GM12878 (cell line): ENCODE measurements at regions not wholly inside any gene's neighbourhood (a gene's known extent, or its start where the extent isn't known, plus 50 kb on each side); places are given as distances from the start of the nearest gene placed in this dataset.

Experiments used
- ATAC-seq: fragments of 200-7000 bp; cut with Tn5 transposase; 3 replicates; pipeline ENCODE4 v1.9.1; 2020; ENCODE audit warnings: mild to moderate bottlenecking, moderate library complexity
- BruUV-seq: library from RNA; stranded (reverse); fragments of 400-500 nt; replicated peaks from 2 replicates; lab custom pipeline; 2021; lab: Mats Ljungman, UMichigan
- CTCF ChIA-PET: fragments of 300-600 bp; sonication (Branson Sonifier 250); formaldehyde crosslinking; extraction: SDS; loops from one replicate; lab custom pipeline; 2021; ENCODE audit warnings: inconsistent platforms; lab: Yijun Ruan, JAX
- POLR2A ChIA-PET: fragments of 350-600 bp; formaldehyde crosslinking; extraction: SDS; loops from one replicate; lab custom pipeline; 2021; ENCODE audit warnings: inconsistent platforms; lab: Charles Lee
- RAD21 ChIA-PET: fragments of 300-600 bp; sonication (Branson Sonifier 250); formaldehyde crosslinking; loops from one replicate; lab custom pipeline; 2023; ENCODE audit warnings: antibody characterized with exemption; ENCODE audit not compliant: unreplicated experiment; lab: Charles Lee
- SMC1A ChIA-PET: fragments of 300-600 bp; sonication (Branson Sonifier 250); formaldehyde crosslinking; loops from one replicate; lab custom pipeline; 2023; ENCODE audit not compliant: unreplicated experiment, uncharacterized antibody; lab: Charles Lee
- DNase-seq: peaks from one replicate; pipeline ENCODE4 v3.0.0-alpha.2; 2011; ENCODE audit warnings: low read depth, low spot score
- FAIRE-seq: peaks from 3 replicates; lab custom pipeline; 2011; peaks lifted over from hg19 to GRCh38; lab: Jason Lieb, UNC
- H2AFZ ChIP-seq: 2 replicates; pipeline ENCODE4 v1.6.0; 2011; ENCODE audit warnings: low read depth, low read length, control low read depth; ENCODE audit not compliant: control insufficient read depth
- H3K27ac ChIP-seq: 2 replicates; pipeline ENCODE4 v1.5.1; 2011; ENCODE audit warnings: control low read depth; ENCODE audit not compliant: control insufficient read depth, insufficient read depth
- H3K27me3 ChIP-seq, 2 experiments: replicated peaks in 1 of 2; 2 replicates each; pipeline versions ENCODE4 v1.6.0 to v1.6.1; 2011; ENCODE audit warnings: low read length in 1 of 2; ENCODE audit not compliant: control insufficient read depth in 2 of 2, insufficient read depth in 2 of 2
- H3K36me3 ChIP-seq, 2 experiments: 2 replicates each; pipeline ENCODE4 v1.5.1; 2011; ENCODE audit warnings: low read length in 1 of 2; ENCODE audit not compliant: control insufficient read depth in 2 of 2, insufficient read depth in 2 of 2
- H3K4me1 ChIP-seq: 2 replicates; pipeline ENCODE4 v1.6.1; 2011; ENCODE audit warnings: mild to moderate bottlenecking, low read length, moderate library complexity, mixed read lengths; ENCODE audit not compliant: control insufficient read depth, insufficient read depth
- H3K4me2 ChIP-seq: 2 replicates; pipeline ENCODE4 v1.6.0; 2011; ENCODE audit warnings: control low read depth; ENCODE audit not compliant: control insufficient read depth, insufficient read depth
- H3K4me3 ChIP-seq: fragments of 200-600 bp; sonication (generic); 2 replicates; pipeline ENCODE4 v1.5.1; 2016
- H3K79me2 ChIP-seq: 2 replicates; pipeline ENCODE4 v1.6.0; 2011; ENCODE audit warnings: low read length; ENCODE audit not compliant: control insufficient read depth, insufficient read depth
- H3K9ac ChIP-seq: 2 replicates; pipeline ENCODE4 v1.8.0; 2011; ENCODE audit warnings: low read length, control low read depth, mixed read lengths; ENCODE audit not compliant: control insufficient read depth, insufficient read depth
- H3K9me3 ChIP-seq: replicated peaks from 3 replicates; pipeline ENCODE4 v1.5.1; 2011; ENCODE audit warnings: mild to moderate bottlenecking, low read length; ENCODE audit not compliant: control insufficient read depth, insufficient read depth
- H4K20me1 ChIP-seq: 2 replicates; pipeline ENCODE4 v1.6.0; 2011; ENCODE audit not compliant: control insufficient read depth, insufficient read depth
- CBFB ChIP-seq: IDR thresholded peaks from 2 replicates; pipeline ENCODE4 v1.6.1; 2016; ENCODE audit warnings: antibody characterized with exemption, low read depth
- CBX3 ChIP-seq: fragments of 200-600 bp; sonication (generic); IDR thresholded peaks from 2 replicates; pipeline ENCODE4 v1.6.1; 2016; ENCODE audit warnings: low read depth, borderline replicate concordance
- ETV6 ChIP-seq, 2 experiments: fragments of 450-650 bp in 1 of 2; IDR thresholded peaks in 1 of 2; conservative IDR thresholded peaks in 1 of 2; 2 replicates each; pipeline ENCODE4 v1.6.1; 2014; ENCODE audit warnings: antibody characterized with exemption in 1 of 2, borderline replicate concordance in 1 of 2, low read depth in 1 of 2, mild to moderate bottlenecking in 1 of 2, moderate library complexity in 1 of 2
- HDGF ChIP-seq: fragments of 450-650 bp; IDR thresholded peaks from 2 replicates; pipeline ENCODE4 v1.6.1; 2016; ENCODE audit warnings: antibody characterized with exemption
- IKZF1 ChIP-seq: fragments of 450-650 bp; conservative IDR thresholded peaks from 2 replicates; pipeline ENCODE4 v1.6.1; 2017; ENCODE audit warnings: antibody characterized with exemption, mild to moderate bottlenecking
- IKZF2 ChIP-seq, 2 experiments: fragments of 450-650 bp; IDR thresholded peaks; 2 replicates each; pipeline ENCODE4 v1.6.1; 2017; ENCODE audit warnings: mild to moderate bottlenecking in 2 of 2, moderate library complexity in 2 of 2
- JUND ChIP-seq: IDR thresholded peaks from 2 replicates; pipeline ENCODE4 v1.6.1; 2012; ENCODE audit warnings: low read depth, mild to moderate bottlenecking, low read length, improper control_type of control experiment, moderate library complexity
- MEF2A ChIP-seq: IDR thresholded peaks from 2 replicates; pipeline ENCODE4 v1.6.1; 2011; ENCODE audit warnings: low read depth, mild to moderate bottlenecking, low read length, moderate library complexity; ENCODE audit not compliant: insufficient read depth
- RELA ChIP-seq: fragments of 450-650 bp; IDR thresholded peaks from 2 replicates; pipeline ENCODE4 v1.8.0; 2014; ENCODE audit warnings: borderline replicate concordance; ENCODE audit not compliant: partially characterized antibody
- SMC3 ChIP-seq: IDR thresholded peaks from 2 replicates; pipeline ENCODE4 v1.6.1; 2011; ENCODE audit warnings: low read length, improper control_type of control experiment, borderline replicate concordance
- SUZ12 ChIP-seq: fragments of 200-600 bp; sonication (generic); IDR thresholded peaks from one replicate; pipeline ENCODE4 v1.6.1; 2018; ENCODE audit warnings: antibody characterized with exemption, mild to moderate bottlenecking; ENCODE audit not compliant: unreplicated experiment
- ZNF274 ChIP-seq: IDR thresholded peaks from one replicate; pipeline ENCODE4 v1.8.0; 2011; ENCODE audit not compliant: insufficient read length, insufficient read depth
- WGBS: methylation state at CpG from one replicate; pipeline ENCODE4 v1.1.6; 2016; ENCODE audit warnings: low lambda C conversion rate; ENCODE audit not compliant: insufficient replicate concordance, insufficient coverage; ENCODE audit errors: missing lambda C conversion rate; 5-methylcytosine and 5-hydroxymethylcytosine counted together
- in situ Hi-C: fragments of 300-500 bp; cut with MboI; formaldehyde crosslinking; loops from 9 replicates; pipeline ENCODE4 v1.14.3; 2018; ENCODE audit warnings: mixed read lengths
- intact Hi-C: fragments of 100-400 bp; cut with micrococcal nuclease; formaldehyde crosslinking; loops from one replicate; pipeline ENCODE4 v1.14.2; 2022; ENCODE audit not compliant: unreplicated experiment
- TF ChIP-seq, protein P1 (sequence below): IDR thresholded peaks from 2 replicates; pipeline ENCODE4 v1.6.1; 2011; ENCODE audit warnings: borderline replicate concordance, low read depth, mild to moderate bottlenecking, moderate library complexity, mixed read lengths, low read length; ENCODE audit not compliant: insufficient read depth; ENCODE audit errors: extremely low read length
- TF ChIP-seq, protein P2 (sequence below): fragments of 150-350 bp; IDR thresholded peaks from 2 replicates; pipeline ENCODE4 v1.6.1; 2014; ENCODE audit warnings: mild to moderate bottlenecking, low read depth, low read length
- TF ChIP-seq, protein P3 (sequence below): fragments of 450-650 bp; IDR thresholded peaks from 2 replicates; pipeline ENCODE4 v1.6.1; 2017; ENCODE audit warnings: mild to moderate bottlenecking, moderate library complexity
- TF ChIP-seq, protein P4 (sequence below): fragments of 450-650 bp; IDR thresholded peaks from 2 replicates; pipeline ENCODE4 v1.6.1; 2014; ENCODE audit warnings: mild to moderate bottlenecking

DNA sequence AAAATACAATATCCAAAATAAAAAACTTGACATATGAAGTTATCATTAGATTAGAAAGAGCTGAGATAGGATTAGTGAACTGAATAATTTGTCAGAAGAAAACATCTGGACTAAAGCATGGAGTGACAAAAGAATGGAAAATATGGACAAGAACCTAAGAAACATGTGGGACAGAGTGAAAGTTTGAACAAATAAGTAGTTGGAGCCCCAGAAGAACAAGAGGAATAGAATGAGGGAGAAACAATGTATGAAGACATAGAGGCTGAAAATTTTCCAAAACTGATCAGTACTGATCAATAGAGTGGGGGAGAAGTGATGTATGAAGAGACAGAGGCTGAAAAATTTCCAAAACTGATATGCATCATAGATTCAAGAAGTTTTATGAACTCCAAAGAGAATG, 170.6 kb upstream of the CRY1 start (continued):
- TF ChIP-seq, protein P1, sequence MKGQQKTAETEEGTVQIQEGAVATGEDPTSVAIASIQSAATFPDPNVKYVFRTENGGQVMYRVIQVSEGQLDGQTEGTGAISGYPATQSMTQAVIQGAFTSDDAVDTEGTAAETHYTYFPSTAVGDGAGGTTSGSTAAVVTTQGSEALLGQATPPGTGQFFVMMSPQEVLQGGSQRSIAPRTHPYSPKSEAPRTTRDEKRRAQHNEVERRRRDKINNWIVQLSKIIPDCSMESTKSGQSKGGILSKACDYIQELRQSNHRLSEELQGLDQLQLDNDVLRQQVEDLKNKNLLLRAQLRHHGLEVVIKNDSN = no peak
- no peak for TF ChIP-seq HDGF
- TF ChIP-seq ZNF274 = no peak
- TF ChIP-seq, protein P2, sequence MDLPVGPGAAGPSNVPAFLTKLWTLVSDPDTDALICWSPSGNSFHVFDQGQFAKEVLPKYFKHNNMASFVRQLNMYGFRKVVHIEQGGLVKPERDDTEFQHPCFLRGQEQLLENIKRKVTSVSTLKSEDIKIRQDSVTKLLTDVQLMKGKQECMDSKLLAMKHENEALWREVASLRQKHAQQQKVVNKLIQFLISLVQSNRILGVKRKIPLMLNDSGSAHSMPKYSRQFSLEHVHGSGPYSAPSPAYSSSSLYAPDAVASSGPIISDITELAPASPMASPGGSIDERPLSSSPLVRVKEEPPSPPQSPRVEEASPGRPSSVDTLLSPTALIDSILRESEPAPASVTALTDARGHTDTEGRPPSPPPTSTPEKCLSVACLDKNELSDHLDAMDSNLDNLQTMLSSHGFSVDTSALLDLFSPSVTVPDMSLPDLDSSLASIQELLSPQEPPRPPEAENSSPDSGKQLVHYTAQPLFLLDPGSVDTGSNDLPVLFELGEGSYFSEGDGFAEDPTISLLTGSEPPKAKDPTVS = no peak

DNA sequence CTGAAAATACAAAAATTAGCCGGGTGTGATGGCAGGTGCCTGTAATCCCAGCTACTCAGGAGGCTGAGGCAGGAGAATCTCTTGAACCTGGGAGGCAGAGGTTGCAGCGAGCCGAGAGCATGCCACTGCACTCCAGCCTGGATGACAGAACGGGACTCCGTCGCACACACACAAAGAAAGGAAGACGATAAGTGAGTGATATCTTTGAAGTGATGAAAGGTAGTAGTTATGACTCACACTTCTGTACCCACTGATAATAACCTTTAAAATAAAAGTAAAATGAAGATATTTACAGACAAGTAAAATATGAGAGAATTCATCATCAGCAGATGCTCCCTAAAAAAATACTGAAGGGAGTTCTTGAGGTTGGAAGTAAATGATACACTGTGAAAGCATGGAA, 171.3 kb upstream of the CRY1 start:
- SMC1A ChIA-PET = no interaction called here
- no peak for DNase-seq

More for the DNA sequence above, 171.3 kb upstream of the CRY1 start:
- Histone ChIP-seq H4K20me1 (no peaks in the 10 kb centered on the region), H2AFZ (no peak overlapping the region), H3K9ac (no peak overlapping the region), H3K36me3 (no peaks in the 10 kb centered on the region), H3K4me2 (no peak overlapping the region), H3K4me1 (no peaks in the 10 kb centered on the region), H3K27me3 (no peaks in the 10 kb centered on the region), H3K27ac (no peak overlapping the region), H3K79me2 (no peaks in the 10 kb centered on the region), H3K9me3 (no peaks in the 10 kb centered on the region), H3K4me3 (no peak overlapping the region)
- in situ Hi-C loops (no loop called here), intact Hi-C loops (no loop called here)
- ChIA-PET POLR2A (no interaction called here), RAD21 (no interaction called here), CTCF (no interaction called here)
- FAIRE-seq (no peak), ATAC-seq (no peak)
- 58% methylated on average over 7 of the region's 7 CpGs for WGBS
- no peak for TF ChIP-seq SMC3
- no peak for TF ChIP-seq IKZF1
- no peak for TF ChIP-seq ETV6 (conservative IDR thresholded peaks at IDR 0.05 in 1 of 2, IDR thresholded peaks at IDR 0.05 in 1 of 2; ENCODE audit: borderline replicate concordance in 1 of 2, low read depth in 1 of 2)
- no peak for TF ChIP-seq RELA
- TF ChIP-seq IKZF2 (IDR thresholded peaks at IDR 0.05) = no peak
- TF ChIP-seq SUZ12 = no peak
- TF ChIP-seq, protein P3, sequence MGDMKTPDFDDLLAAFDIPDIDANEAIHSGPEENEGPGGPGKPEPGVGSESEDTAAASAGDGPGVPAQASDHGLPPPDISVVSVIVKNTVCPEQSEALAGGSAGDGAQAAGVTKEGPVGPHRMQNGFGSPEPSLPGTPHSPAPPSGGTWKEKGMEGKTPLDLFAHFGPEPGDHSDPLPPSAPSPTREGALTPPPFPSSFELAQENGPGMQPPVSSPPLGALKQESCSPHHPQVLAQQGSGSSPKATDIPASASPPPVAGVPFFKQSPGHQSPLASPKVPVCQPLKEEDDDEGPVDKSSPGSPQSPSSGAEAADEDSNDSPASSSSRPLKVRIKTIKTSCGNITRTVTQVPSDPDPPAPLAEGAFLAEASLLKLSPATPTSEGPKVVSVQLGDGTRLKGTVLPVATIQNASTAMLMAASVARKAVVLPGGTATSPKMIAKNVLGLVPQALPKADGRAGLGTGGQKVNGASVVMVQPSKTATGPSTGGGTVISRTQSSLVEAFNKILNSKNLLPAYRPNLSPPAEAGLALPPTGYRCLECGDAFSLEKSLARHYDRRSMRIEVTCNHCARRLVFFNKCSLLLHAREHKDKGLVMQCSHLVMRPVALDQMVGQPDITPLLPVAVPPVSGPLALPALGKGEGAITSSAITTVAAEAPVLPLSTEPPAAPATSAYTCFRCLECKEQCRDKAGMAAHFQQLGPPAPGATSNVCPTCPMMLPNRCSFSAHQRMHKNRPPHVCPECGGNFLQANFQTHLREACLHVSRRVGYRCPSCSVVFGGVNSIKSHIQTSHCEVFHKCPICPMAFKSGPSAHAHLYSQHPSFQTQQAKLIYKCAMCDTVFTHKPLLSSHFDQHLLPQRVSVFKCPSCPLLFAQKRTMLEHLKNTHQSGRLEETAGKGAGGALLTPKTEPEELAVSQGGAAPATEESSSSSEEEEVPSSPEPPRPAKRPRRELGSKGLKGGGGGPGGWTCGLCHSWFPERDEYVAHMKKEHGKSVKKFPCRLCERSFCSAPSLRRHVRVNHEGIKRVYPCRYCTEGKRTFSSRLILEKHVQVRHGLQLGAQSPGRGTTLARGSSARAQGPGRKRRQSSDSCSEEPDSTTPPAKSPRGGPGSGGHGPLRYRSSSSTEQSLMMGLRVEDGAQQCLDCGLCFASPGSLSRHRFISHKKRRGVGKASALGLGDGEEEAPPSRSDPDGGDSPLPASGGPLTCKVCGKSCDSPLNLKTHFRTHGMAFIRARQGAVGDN = no peak
- TF ChIP-seq, protein P4, sequence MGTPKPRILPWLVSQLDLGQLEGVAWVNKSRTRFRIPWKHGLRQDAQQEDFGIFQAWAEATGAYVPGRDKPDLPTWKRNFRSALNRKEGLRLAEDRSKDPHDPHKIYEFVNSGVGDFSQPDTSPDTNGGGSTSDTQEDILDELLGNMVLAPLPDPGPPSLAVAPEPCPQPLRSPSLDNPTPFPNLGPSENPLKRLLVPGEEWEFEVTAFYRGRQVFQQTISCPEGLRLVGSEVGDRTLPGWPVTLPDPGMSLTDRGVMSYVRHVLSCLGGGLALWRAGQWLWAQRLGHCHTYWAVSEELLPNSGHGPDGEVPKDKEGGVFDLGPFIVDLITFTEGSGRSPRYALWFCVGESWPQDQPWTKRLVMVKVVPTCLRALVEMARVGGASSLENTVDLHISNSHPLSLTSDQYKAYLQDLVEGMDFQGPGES = no peak
- TF ChIP-seq MEF2A = no peak
- no peak for TF ChIP-seq CBX3
- no peak for TF ChIP-seq CBFB
- TF ChIP-seq JUND = no peak
- no TSS peak for BruUV-seq
